K562 (cell line): ENCODE measurements at regions not wholly inside any gene's neighbourhood (a gene's known extent, or its start where the extent isn't known, plus 50 kb on each side); places are given as distances from the start of the nearest gene placed in this dataset.

Experiments used
- ATAC-seq: fragments of 200-7000 bp; cut with Tn5 transposase; 3 replicates; pipeline ENCODE4 v1.9.1; 2020; ENCODE audit warnings: moderate library complexity
- BruUV-seq: library from RNA; stranded (reverse); fragments of 400-500 nt; replicated peaks from 2 replicates; lab custom pipeline; 2021; lab: Mats Ljungman, UMichigan
- CTCF ChIA-PET: fragments of 300-600 bp; formaldehyde crosslinking; extraction: SDS; loops from one replicate; lab custom pipeline; 2021; ENCODE audit warnings: low intra/inter-chr PET ratio; lab: Yijun Ruan, JAX
- POLR2A ChIA-PET: fragments of 300-600, 350-650 bp; sonication (Branson Sonifier 250); formaldehyde crosslinking; extraction: SDS; loops from one replicate; lab custom pipeline; 2021; ENCODE audit warnings: antibody characterized with exemption, inconsistent platforms; lab: Yijun Ruan, JAX
- DNase-seq, 4 experiments: peaks; one replicate each; pipeline versions ENCODE4 v3.0.0 to v3.0.0-alpha.2; 2011 to 2018; ENCODE audit warnings: low spot score in 3 of 4, mixed read lengths in 3 of 4; ENCODE audit errors: extremely low read depth in 1 of 4
- FAIRE-seq: peaks from 2 replicates; lab custom pipeline; 2011; peaks lifted over from hg19 to GRCh38; lab: Jason Lieb, UNC
- H2AFZ ChIP-seq: 2 replicates; pipeline ENCODE4 v1.6.0; 2011; ENCODE audit warnings: low read depth, low read length, control low read depth, inconsistent platforms
- H3K27ac ChIP-seq: fragments of 200-600 bp; 3 replicates; pipeline ENCODE4 v1.8.0; 2011; ENCODE audit warnings: low read depth, mild to moderate bottlenecking, control low read depth, inconsistent platforms, low read length, moderate library complexity, mixed read lengths; ENCODE audit errors: extremely low read depth
- H3K27me3 ChIP-seq, 2 experiments: fragments of 300-600 bp in 1 of 2; 2 replicates in 1 of 2; 3 replicates in 1 of 2; pipeline versions ENCODE4 v1.6.0 to v1.8.0; 2011; ENCODE audit warnings: inconsistent platforms in 2 of 2, low read length in 2 of 2, mild to moderate bottlenecking in 1 of 2, mixed read lengths in 1 of 2, moderate library complexity in 1 of 2; ENCODE audit not compliant: control insufficient read depth in 2 of 2, insufficient read depth in 2 of 2
- H3K36me3 ChIP-seq: fragments of 300-600 bp; 3 replicates; pipeline ENCODE4 v1.8.0; 2011; ENCODE audit warnings: mild to moderate bottlenecking, low read length, inconsistent platforms; ENCODE audit not compliant: control insufficient read depth, insufficient read depth
- H3K4me1 ChIP-seq, 2 experiments: fragments of 200-600 bp in 1 of 2; replicated peaks in 1 of 2; 2 replicates in 1 of 2; 3 replicates in 1 of 2; pipeline versions ENCODE4 v1.5.1 to v1.8.0; 2011; ENCODE audit warnings: inconsistent platforms in 2 of 2, low read length in 2 of 2, mild to moderate bottlenecking in 1 of 2, mixed read lengths in 1 of 2, moderate library complexity in 1 of 2; ENCODE audit not compliant: control insufficient read depth in 2 of 2, insufficient read depth in 2 of 2
- H3K4me2 ChIP-seq: 2 replicates; pipeline ENCODE4 v1.6.1; 2011; ENCODE audit warnings: low read length, control low read depth, inconsistent platforms, mixed read lengths; ENCODE audit not compliant: insufficient read depth
- H3K4me3 ChIP-seq: fragments of 200-600 bp; sonication (generic), shearing (Covaris generic); 2 replicates; pipeline ENCODE4 v1.5.1; 2016; ENCODE audit warnings: control low read depth, inconsistent platforms
- H3K79me2 ChIP-seq: fragments of 200-600 bp; 3 replicates; pipeline ENCODE4 v1.8.0; 2011; ENCODE audit warnings: low read length, inconsistent platforms; ENCODE audit not compliant: control insufficient read depth, insufficient read depth
- H3K9ac ChIP-seq, 2 experiments: 2 replicates each; pipeline versions ENCODE4 v1.6.0 to v1.6.1; 2011; ENCODE audit warnings: low read depth in 2 of 2, low read length in 2 of 2, control low read depth in 1 of 2, inconsistent platforms in 1 of 2, mild to moderate bottlenecking in 1 of 2, mixed read lengths in 1 of 2; ENCODE audit not compliant: insufficient read depth in 1 of 2
- H3K9me1 ChIP-seq: one replicate; pipeline ENCODE4 v1.6.0; 2011; ENCODE audit warnings: inconsistent platforms, mild to moderate bottlenecking, low read length, moderate library complexity; ENCODE audit not compliant: control insufficient read depth, insufficient read depth
- H3K9me3 ChIP-seq: replicated peaks from 2 replicates; pipeline ENCODE4 v1.5.1; 2011; ENCODE audit warnings: low read depth, low read length, inconsistent platforms; ENCODE audit not compliant: control insufficient read depth, insufficient read depth
- H4K20me1 ChIP-seq: replicated peaks from 2 replicates; pipeline ENCODE4 v1.6.1; 2011; ENCODE audit warnings: low read length, inconsistent platforms, mixed read lengths; ENCODE audit not compliant: control insufficient read depth, insufficient read depth
- BCOR ChIP-seq: fragments of 450-650 bp; IDR thresholded peaks from 2 replicates; pipeline ENCODE4 v1.6.1; 2016
- DDX20 ChIP-seq: fragments of 450-650 bp; IDR thresholded peaks from 2 replicates; pipeline ENCODE4 v1.6.1; 2016; ENCODE audit warnings: missing genetic modification characterization, low read depth, mild to moderate bottlenecking, missing compliant biosample characterization, moderate library complexity
- ETV6 ChIP-seq, 3 experiments: fragments of 150-350 bp in 1 of 3; sonication (generic) in 1 of 3; formaldehyde crosslinking in 1 of 3; IDR thresholded peaks; 2 replicates each; pipeline versions ENCODE4 v1.6.1 to v1.8.0; 2014 to 2022; ENCODE audit warnings: borderline replicate concordance in 2 of 3, low read depth in 2 of 3, antibody characterized with exemption in 1 of 3, low read length in 1 of 3, mild to moderate bottlenecking in 1 of 3, missing genetic modification reagents in 1 of 3
- MCM2 ChIP-seq: fragments of 450-650 bp; IDR thresholded peaks from 2 replicates; pipeline ENCODE4 v1.6.1; 2017; ENCODE audit warnings: low read depth, mild to moderate bottlenecking
- MTA3 ChIP-seq: fragments of 450-650 bp; formaldehyde crosslinking; IDR thresholded peaks from 2 replicates; pipeline ENCODE4 v1.6.1; 2017; ENCODE audit warnings: mild to moderate bottlenecking, borderline replicate concordance
- MXI1 ChIP-seq: IDR thresholded peaks from 2 replicates; pipeline ENCODE4 v1.6.1; 2011; ENCODE audit warnings: low read depth, mild to moderate bottlenecking, improper control_type of control experiment, low read length
- RBBP5 ChIP-seq: fragments of 200-600 bp; sonication (generic); IDR thresholded peaks from 2 replicates; pipeline ENCODE4 v1.6.1; 2012; ENCODE audit warnings: borderline replicate concordance, mild to moderate bottlenecking, low read length, control low read depth, inconsistent platforms; ENCODE audit not compliant: insufficient read depth, poor library complexity, severe bottlenecking
- SIX5 ChIP-seq, 2 experiments: IDR thresholded peaks; 2 replicates each; pipeline ENCODE4 v1.6.1; 2011; ENCODE audit warnings: low read length in 2 of 2, borderline replicate concordance in 1 of 2, low read depth in 1 of 2, mild to moderate bottlenecking in 1 of 2, moderate library complexity in 1 of 2; ENCODE audit not compliant: insufficient read depth in 1 of 2
- TFAP4 ChIP-seq: sonication (generic); formaldehyde crosslinking; IDR thresholded peaks from 2 replicates; pipeline ENCODE4 v1.8.0; 2022; ENCODE audit warnings: missing genetic modification reagents, mild to moderate bottlenecking, moderate library complexity, borderline replicate concordance
- ZFP30 ChIP-seq: fragments of 250-450 bp; sonication (Bioruptor Pico); IDR thresholded peaks from 2 replicates; pipeline ENCODE4 v1.8.0; 2022; ENCODE audit warnings: moderate library complexity, mild to moderate bottlenecking, inconsistent platforms, borderline replicate concordance
- ZHX1 ChIP-seq: fragments of 150-350 bp; conservative IDR thresholded peaks from 2 replicates; pipeline ENCODE4 v1.6.1; 2014; ENCODE audit warnings: low read length
- ZNF12 ChIP-seq: sonication (generic); formaldehyde crosslinking; IDR thresholded peaks from 2 replicates; pipeline ENCODE4 v1.4.0; 2020; ENCODE audit warnings: mild to moderate bottlenecking, missing genetic modification reagents
- ZNF23 ChIP-seq: fragments of 250-450 bp; sonication (Bioruptor Pico); IDR thresholded peaks from 2 replicates; pipeline ENCODE4 v1.4.0; 2020; ENCODE audit warnings: mild to moderate bottlenecking
- ZNF316 ChIP-seq: fragments of 450-650 bp; IDR thresholded peaks from 2 replicates; pipeline ENCODE4 v1.6.1; 2016
- WGBS: fragments of 100-300 bp; shearing (Covaris generic); methylation state at CpG from one replicate; pipeline ENCODE4 v1.1.6; 2016; ENCODE audit warnings: low coverage, mixed read lengths; ENCODE audit not compliant: insufficient coverage; ENCODE audit errors: missing lambda C conversion rate; 5-methylcytosine and 5-hydroxymethylcytosine counted together
- in situ Hi-C: fragments of 300-500 bp; cut with MboI; formaldehyde crosslinking; loops from 4 replicates; pipeline ENCODE4 v1.15.0; 2018; ENCODE audit warnings: inconsistent platforms, mixed read lengths
- intact Hi-C: fragments of 100-400 bp; cut with micrococcal nuclease; formaldehyde crosslinking; loops from 2 replicates; pipeline ENCODE4 v1.14.2; 2022

GRCh38 chr10:61354401-61354975 lies 98.7 kb downstream of the TMEM26 start:
- intact Hi-C loops (no loop called here), in situ Hi-C loops (no loop called here)
- no peak overlapping the region for H3K9ac ChIP-seq
- TF ChIP-seq DDX20 (tag) (no peak), RBBP5 (no peak), MCM2 (no peak), MXI1 (no peak), ZNF316 (no peak), MTA3 (no peak), ZFP30 (CRISPR knock-in tag) (no peak), TFAP4 (CRISPR knock-in tag) (no peak), BCOR (no peak), ZNF12 (CRISPR knock-in tag) (no peak), ZHX1 (no peak), ETV6 (IDR thresholded peaks at IDR 0.05; ENCODE audit: borderline replicate concordance in 1 of 2, low read depth in 2 of 2, low read length in 1 of 2) (no peak), ETV6 (CRISPR knock-in tag; IDR thresholded peaks at IDR 0.05; ENCODE audit: borderline replicate concordance) (no peak), SIX5 (IDR thresholded peaks at IDR 0.05; ENCODE audit: borderline replicate concordance in 1 of 2, insufficient read depth in 1 of 2, low read depth in 1 of 2, low read length in 2 of 2) (no peak), ZNF23 (no peak)
- no peaks in the 10 kb centered on the region for H3K9me1 ChIP-seq
- FAIRE-seq, result no peak
- ChIA-PET CTCF (no interaction called here), POLR2A (no interaction called here)
- H3K27me3 ChIP-seq, result no peaks in the 10 kb centered on the region
- no peak overlapping the region for H3K27ac ChIP-seq
- H3K79me2 ChIP-seq, result no peaks in the 10 kb centered on the region
- H3K36me3 ChIP-seq, result no peaks in the 10 kb centered on the region
- BruUV-seq, result no TSS peak
- no peaks in the 10 kb centered on the region for H3K4me1 ChIP-seq
- no peak overlapping the region for H3K4me2 ChIP-seq
- no peak for DNase-seq
- H3K4me3 ChIP-seq, result no peak overlapping the region
- no peaks in the 10 kb centered on the region for H4K20me1 ChIP-seq
- no peak overlapping the region for H2AFZ ChIP-seq
- WGBS, result 2% methylated on average over 2 of the region's 2 CpGs
- ATAC-seq, result no peak
- no peaks in the 10 kb centered on the region for H3K9me3 ChIP-seq
